GM12873 (cell line): ENCODE measurements at regions not wholly inside any gene's neighbourhood (a gene's known extent, or its start where the extent isn't known, plus 50 kb on each side); places are given as distances from the start of the nearest gene placed in this dataset.

Experiments
- CTCF ChIP-seq: IDR thresholded peaks from 2 replicates; pipeline ENCODE4 v1.5.1; 2012; ENCODE audit warnings: low read depth, mild to moderate bottlenecking, moderate library complexity, low read length, control low read depth; ENCODE audit not compliant: insufficient read depth; ENCODE audit errors: missing control alignments

GRCh38 chr12:75807494-75807893, 224.1 kb downstream of the PHLDA1 start:
- no peak for TF ChIP-seq CTCF

GRCh38 chr12:75805905-75806304, 225.7 kb downstream of the PHLDA1 start:
- no peak for TF ChIP-seq CTCF

GRCh38 chr12:75805320-75805719, 226.3 kb downstream of the PHLDA1 start:
- no peak for TF ChIP-seq CTCF

GRCh38 chr12:75798136-75798926, 233.2 kb downstream of the PHLDA1 start:
- no peak for TF ChIP-seq CTCF

- no peak for TF ChIP-seq CTCF
Measured at GRCh38 chr12:75795125-75795524, 236.5 kb downstream of the PHLDA1 start.

- TF ChIP-seq CTCF = no peak
Measured at GRCh38 chr12:75792687-75793086, 238.9 kb downstream of the PHLDA1 start.

GRCh38 chr12:75790219-75790618, 241.4 kb downstream of the PHLDA1 start:
- TF ChIP-seq CTCF = no peak
